H1 (cell line): ENCODE measurements at regions not wholly inside any gene's neighbourhood (a gene's known extent, or its start where the extent isn't known, plus 50 kb on each side); places are given as distances from the start of the nearest gene placed in this dataset.

ENCODE experiments used
- CTCF ChIP-seq, 3 experiments: IDR thresholded peaks; 1 replicate in 2 of 3; 2 replicates in 1 of 3; pipeline versions ENCODE4 v1.5.1 to v1.6.1; 2011; ENCODE audit warnings: low read length in 3 of 3, mild to moderate bottlenecking in 3 of 3, inconsistent platforms in 2 of 3, low read depth in 1 of 3, moderate library complexity in 1 of 3; ENCODE audit not compliant: insufficient read depth in 1 of 3; ENCODE audit errors: control extremely low read depth in 1 of 3

- TF ChIP-seq CTCF (IDR thresholded peaks at IDR 0.05; ENCODE audit: control extremely low read depth in 1 of 3, insufficient read depth in 1 of 3, low read depth in 1 of 3, low read length in 3 of 3), result no peak
These were observed 275.0 kb upstream of the CTSO start (continued) for GRCh38 chr4:156228676-156229075.
